ENCODE measurements at regions not wholly inside any gene's neighbourhood (a gene's known extent, or its start where the extent isn't known, plus 50 kb on each side); places are given as distances from the start of the nearest gene placed in this dataset.

GRCh38 chr3:107001635-107002034 lies 375.6 kb upstream of the CCDC54 start:
- TF ChIP-seq POLR2A (IDR thresholded peaks at IDR 0.05; ENCODE audit: low read depth, low read length) = no peak
- no peak for TF ChIP-seq TAF1 (IDR thresholded peaks at IDR 0.05; ENCODE audit: low read depth, low read length)
- TF ChIP-seq POLR2AphosphoS5 (IDR thresholded peaks at IDR 0.05; ENCODE audit: low read depth, low read length) = no peak
- TF ChIP-seq SPI1 (IDR thresholded peaks at IDR 0.05; ENCODE audit: low read depth, low read length) = no peak
- TF ChIP-seq PAX5 (IDR thresholded peaks at IDR 0.05; ENCODE audit: insufficient read depth, low read length, severe bottlenecking) = no peak
- no peak for TF ChIP-seq POU2F2 (IDR thresholded peaks at IDR 0.05; ENCODE audit: low read depth, low read length)

Measured in GM12891 (cell line).